Uterus (tissue), 2 donors: ENCODE measurements at regions not wholly inside any gene's neighbourhood (a gene's known extent, or its start where the extent isn't known, plus 50 kb on each side); places are given as distances from the start of the nearest gene placed in this dataset.

Experiments used
- CTCF ChIP-seq, 4 experiments: fragments of 200-600 bp in 2 of 4; fragments of 450-650 bp in 2 of 4; sonication (generic) in 2 of 4; IDR thresholded peaks; one replicate each; pipeline ENCODE4 v1.5.1; 2016 to 2019; ENCODE audit warnings: antibody characterized with exemption in 4 of 4, mild to moderate bottlenecking in 2 of 4, moderate library complexity in 1 of 4
- POLR2A ChIP-seq, 2 donors: fragments of 450-650 bp; IDR thresholded peaks; one replicate each; pipeline ENCODE4 v1.6.1; 2016; ENCODE audit warnings: antibody characterized with exemption in 2 of 2, mild to moderate bottlenecking in 1 of 2, moderate library complexity in 1 of 2

GRCh38 chr3:8348076-8348475 is 153.5 kb upstream of the LMCD1 start:
- no peak for TF ChIP-seq CTCF (IDR thresholded peaks at IDR 0.05)
- no peak for TF ChIP-seq POLR2A (IDR thresholded peaks at IDR 0.05)
